GM12875 (cell line): ENCODE measurements at regions not wholly inside any gene's neighbourhood (a gene's known extent, or its start where the extent isn't known, plus 50 kb on each side); places are given as distances from the start of the nearest gene placed in this dataset.

Experiments
- H3K4me3 ChIP-seq: one replicate; pipeline ENCODE4 v1.5.1; 2011; ENCODE audit warnings: low read depth, low read length, control low read depth
- TF ChIP-seq, protein P1 (sequence below): IDR thresholded peaks from 2 replicates; pipeline ENCODE4 v1.5.1; 2011; ENCODE audit warnings: low read depth, mild to moderate bottlenecking, control low read depth, inconsistent platforms, low read length, moderate library complexity, borderline replicate concordance; ENCODE audit not compliant: insufficient read depth

DNA sequence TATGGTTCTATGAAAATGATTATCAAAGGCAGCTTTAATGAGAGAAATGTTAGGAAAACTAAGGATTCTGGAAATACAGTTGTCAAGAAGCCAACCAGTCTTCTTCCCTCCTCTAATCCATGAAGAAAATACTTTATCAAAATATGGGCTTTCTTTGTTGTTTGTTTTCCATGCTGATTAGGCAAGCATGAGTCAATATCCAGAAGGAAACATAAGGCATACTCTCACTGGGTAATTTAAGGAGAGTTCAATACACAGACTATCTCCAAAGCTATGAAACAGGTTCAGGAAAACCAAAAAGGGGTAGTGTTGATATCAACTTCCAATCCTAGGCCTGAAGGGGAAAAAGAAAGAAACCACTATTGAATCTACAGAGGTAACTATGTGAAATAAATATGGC, 68.7 kb upstream of the CMC1 start:
- H3K4me3 ChIP-seq: no peak overlapping the region
- TF ChIP-seq, protein P1, sequence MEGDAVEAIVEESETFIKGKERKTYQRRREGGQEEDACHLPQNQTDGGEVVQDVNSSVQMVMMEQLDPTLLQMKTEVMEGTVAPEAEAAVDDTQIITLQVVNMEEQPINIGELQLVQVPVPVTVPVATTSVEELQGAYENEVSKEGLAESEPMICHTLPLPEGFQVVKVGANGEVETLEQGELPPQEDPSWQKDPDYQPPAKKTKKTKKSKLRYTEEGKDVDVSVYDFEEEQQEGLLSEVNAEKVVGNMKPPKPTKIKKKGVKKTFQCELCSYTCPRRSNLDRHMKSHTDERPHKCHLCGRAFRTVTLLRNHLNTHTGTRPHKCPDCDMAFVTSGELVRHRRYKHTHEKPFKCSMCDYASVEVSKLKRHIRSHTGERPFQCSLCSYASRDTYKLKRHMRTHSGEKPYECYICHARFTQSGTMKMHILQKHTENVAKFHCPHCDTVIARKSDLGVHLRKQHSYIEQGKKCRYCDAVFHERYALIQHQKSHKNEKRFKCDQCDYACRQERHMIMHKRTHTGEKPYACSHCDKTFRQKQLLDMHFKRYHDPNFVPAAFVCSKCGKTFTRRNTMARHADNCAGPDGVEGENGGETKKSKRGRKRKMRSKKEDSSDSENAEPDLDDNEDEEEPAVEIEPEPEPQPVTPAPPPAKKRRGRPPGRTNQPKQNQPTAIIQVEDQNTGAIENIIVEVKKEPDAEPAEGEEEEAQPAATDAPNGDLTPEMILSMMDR: no peak

DNA sequence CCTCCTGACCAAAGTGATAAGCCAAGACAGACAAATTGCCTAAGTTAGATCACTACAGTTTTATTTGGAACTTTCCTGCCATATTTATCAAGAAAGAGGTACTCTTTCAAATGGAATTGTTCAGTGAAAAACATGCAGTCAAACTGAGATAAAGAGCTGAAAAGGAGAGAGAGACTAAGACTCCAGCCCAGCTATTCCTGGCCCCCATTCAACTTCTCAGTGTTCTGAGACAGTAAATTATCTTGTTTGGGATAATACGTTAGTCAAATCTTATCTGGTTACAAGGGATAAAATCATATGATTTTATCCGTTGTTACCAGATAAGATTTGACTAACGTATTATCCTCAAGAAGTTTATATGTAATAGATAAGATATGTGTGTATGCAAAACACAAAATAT, 67.6 kb upstream of the CMC1 start:
- TF ChIP-seq, protein P1: no peak
- H3K4me3 ChIP-seq: no peak overlapping the region

DNA sequence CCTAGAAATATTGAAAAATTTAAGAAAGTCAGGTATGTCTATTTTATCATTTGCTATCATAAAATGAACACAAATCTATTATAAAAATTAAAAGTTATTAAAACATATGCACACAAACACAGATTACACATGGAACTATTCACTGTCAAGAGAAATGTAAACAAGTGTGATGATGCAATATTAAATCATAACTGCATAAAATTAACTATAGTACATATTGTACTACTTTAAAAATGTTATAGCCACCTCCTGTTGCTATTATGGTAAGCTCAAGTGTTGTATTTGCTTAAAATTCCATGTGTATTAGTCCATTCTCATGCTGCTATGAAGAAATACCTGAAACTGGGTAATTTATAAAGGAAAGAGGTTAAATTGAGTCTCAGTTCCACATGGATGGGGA, 54.7 kb upstream of the CMC1 start:
- H3K4me3 ChIP-seq: no peak overlapping the region
- TF ChIP-seq, protein P1: no peak

DNA sequence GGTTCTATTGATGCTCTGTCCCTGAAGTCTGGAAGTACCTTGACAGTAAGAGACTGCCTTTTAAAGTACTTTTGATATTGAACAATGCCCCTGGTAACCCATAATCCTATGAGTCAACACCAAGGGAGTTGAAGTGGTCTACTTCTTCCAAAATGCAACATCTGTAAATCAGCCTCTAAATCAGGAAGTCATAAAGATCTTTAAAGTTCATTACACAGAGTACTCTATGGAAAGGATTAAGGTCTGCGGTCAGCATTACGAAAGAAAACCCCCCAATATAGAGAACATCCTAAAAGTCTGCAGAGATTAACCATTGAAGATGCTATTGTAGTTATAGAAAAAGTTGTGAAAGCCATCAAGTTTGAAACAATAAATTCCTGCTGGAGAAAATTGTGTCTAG, 52.7 kb upstream of the CMC1 start:
- no peak overlapping the region for H3K4me3 ChIP-seq
- TF ChIP-seq, protein P1: no peak

DNA sequence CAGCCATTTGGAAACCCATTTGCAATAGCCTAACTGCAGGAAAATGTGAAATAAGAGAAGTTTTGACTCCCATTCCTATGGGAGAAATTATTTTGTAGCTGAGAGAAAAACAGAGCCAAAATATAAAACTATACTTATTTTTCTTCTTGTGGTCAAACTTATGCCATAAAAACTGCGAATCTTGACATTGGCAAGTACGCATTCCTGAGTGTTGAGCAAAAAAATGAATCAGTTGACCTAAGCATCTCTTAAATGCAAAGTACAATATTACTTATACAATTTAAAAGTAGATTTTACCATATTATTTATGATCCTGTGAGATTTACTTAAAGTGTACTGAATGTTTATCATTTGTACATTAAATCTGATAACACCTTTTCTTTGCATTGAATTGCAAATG, 50.1 kb upstream of the CMC1 start:
- H3K4me3 ChIP-seq: no peak overlapping the region
- TF ChIP-seq, protein P1: no peak
